ENCODE measurements at regions not wholly inside any gene's neighbourhood (a gene's known extent, or its start where the extent isn't known, plus 50 kb on each side); places are given as distances from the start of the nearest gene placed in this dataset.

DNA sequence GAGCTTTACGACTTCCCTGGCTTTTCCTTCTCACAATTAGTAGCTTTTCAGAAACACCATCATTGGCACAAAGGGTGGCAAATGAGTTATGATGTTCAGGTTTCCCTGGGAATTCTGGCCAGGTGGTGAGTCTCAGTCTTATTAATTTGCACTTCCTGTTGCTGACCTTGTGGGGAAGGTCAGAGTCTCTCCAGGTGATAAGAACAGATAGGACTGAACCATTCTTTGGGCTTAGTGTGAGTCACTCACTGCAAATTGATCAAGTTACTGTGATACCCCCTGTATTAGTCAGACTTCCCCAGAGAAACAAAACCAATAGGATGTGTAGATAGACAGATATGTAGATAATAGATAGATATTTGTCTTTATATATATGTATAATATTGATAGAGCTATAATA lies 53.8 kb upstream of the RANBP3L start:
- no peak for FAIRE-seq
- DNase-seq (ENCODE audit: extremely low spot score, insufficient read length, low read depth): no peak

DNA sequence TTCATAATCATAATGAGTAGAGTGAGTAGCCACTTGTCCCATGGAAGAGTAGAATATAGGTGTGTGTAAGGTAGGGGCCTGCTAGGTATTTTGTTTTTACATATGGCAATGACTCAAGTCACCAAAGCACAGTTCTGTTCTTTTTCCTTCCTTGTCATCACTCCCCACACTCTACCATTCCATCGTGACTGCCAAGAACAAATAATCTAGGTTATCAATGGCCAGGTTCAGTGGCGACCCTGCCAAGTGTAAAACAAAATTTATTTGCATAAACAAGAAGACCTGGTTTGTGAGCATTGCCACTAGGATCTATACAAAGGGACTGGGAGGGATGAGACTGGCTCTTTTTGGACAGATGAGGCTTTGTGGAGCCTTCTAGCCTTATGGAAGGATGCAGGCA lies 55.2 kb upstream of the RANBP3L start:
- no peak for FAIRE-seq
- DNase-seq (ENCODE audit: extremely low spot score, insufficient read length, low read depth): no peak

DNA sequence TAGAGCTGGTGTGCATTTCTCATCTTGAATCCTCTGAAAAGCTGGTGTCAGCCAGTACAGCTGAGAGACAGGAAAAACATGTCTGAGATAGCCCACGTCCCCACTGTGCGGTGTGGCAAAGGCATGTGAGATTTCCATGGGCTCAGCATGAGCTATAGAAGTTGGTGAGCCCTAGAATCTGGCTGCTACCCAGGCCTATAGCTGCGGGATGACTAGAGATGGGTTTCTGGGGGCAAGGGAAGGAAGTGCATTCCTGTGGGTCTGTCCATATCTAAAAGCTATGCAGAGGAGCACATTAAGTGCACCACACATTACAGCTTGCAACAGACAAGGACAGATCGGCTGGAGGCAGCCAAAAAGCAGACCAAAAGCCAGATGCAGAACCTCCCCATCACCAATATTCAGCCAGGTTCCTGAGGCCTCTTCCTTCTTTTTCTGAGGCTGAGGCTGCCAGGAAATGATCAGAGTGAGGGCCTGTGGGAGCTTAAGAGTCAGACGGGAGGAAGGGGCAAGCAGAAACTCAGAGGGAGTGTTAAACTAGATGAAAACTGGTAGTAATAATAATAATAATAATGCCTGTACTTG lies 55.8 kb upstream of the RANBP3L start:
- FAIRE-seq (no peak), DNase-seq (ENCODE audit: extremely low spot score, insufficient read length, low read depth) (no peak)

DNA sequence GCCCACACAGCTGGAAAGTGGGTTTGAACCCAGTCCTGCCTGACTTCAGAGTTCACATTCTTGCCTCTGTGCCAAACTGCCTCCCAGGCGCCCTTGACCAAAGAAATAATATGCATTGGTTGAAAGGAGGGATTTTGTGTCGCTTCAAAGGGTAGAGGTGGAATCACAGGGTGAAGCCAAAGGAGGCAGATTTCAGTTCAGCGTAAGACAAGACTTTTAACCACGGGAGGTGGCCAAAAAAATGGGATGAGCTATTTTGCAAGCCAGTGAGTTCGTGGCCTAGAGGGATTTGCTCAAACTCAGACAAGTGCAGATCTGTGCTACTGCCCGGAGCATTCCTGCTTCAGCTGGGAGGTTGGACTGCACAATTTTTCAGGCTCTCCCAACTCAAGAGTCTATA lies 57.6 kb upstream of the RANBP3L start:
- DNase-seq (ENCODE audit: extremely low spot score, insufficient read length, low read depth): no peak
- no peak for FAIRE-seq

DNA sequence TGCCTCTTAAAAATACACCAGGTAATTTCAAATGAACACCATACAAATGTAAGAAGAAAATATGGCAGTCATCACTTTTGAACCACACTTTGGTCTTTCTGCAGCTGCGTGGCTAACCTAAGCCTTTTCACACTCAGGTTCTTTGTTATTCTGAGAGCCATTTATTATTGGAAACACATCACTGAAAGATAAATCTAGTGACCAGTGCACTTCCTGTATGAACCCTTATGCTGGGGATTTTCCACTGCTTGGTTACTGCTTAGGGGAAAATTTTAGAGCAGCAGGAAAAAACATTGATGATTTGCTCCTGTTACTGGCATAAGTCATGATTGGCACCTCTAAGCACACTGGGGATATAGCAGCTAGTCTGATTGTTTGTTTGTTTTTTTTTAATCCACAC lies 58.6 kb upstream of the RANBP3L start:
- no peak for DNase-seq (ENCODE audit: extremely low spot score, insufficient read length, low read depth)

DNA sequence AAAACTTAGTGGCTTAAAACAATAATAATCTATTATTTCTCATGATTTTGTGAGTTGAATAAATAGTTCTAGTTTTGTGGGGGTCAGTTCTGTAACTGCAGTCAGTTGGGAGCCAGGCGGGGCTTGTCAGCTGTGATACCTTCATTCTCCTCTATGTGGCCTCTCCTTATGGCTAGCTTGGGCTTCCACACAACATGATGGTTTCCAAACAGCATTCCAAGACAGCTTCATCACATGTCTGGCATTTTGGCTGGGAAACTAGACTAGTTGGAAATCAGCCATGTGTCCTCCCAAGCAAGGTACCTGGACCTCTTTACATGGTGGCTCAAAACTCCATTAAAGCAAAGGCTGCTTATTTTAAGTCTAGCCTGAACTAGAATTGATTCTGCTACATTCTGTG lies 61.4 kb upstream of the RANBP3L start:
- no peak for FAIRE-seq
- DNase-seq (ENCODE audit: extremely low spot score, insufficient read length, low read depth): no peak

More for the DNA sequence above, 58.6 kb upstream of the RANBP3L start:
- no peak for FAIRE-seq

DNA sequence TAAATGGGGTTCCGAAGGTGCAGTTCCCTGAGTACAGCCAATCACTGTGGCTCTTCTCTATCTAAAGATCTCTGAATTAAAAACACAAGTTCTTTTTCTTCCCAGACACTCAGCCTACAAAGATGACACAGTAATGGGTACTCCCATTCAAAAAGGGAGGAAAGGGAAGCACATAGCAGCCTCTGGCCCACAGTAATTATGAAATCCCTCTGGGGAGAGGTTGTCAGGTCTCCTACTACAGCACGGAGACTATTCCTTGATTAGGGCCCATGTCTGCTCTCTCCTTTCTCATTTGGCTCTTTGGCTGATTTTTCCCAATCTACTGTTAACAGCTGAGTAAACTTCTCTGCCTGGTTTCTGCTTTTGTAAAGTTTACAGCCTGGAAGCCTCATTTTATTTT lies 62.0 kb upstream of the RANBP3L start:
- no peak for FAIRE-seq

DNA sequence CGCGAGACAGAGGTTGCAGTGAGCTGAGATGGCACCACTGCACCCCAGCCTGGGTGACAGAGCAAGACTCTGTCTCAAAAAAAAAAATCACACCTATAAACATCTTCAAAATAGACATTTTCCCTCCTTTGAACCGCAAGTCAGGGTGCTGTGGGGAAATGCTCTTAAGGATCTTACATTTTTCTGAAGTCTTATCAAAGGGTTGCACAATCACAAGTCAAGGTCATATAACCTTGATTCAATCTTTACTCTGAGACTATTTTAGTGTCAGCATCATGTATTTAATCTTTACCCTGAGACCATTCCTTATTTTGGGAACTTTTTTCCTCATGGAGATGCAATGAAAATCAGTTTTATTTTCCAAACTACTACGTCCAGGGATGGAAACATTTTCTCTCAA lies 62.8 kb upstream of the RANBP3L start:
- FAIRE-seq (no peak), DNase-seq (ENCODE audit: extremely low spot score, insufficient read length, low read depth) (no peak)

More for the DNA sequence above, 62.0 kb upstream of the RANBP3L start:
- no peak for DNase-seq (ENCODE audit: extremely low spot score, insufficient read length, low read depth)

DNA sequence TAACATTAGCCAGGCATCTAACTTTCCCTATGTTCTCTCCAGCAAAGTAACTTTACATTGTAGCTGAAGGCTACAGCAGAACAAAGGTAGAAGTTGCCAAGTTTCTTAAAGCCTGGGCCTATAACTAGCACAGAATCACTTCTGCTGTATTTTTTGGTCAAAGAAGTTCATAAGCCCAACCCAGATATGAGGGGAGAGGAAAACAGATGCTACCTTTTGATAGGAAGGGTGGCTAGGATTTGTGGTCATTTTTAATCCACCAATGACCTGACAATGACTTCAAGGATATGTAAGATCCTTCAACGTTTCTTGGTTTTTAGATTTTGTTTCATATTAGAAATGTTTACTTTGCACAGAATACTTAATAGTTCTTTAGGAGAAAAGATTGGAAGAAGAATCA lies 64.2 kb upstream of the RANBP3L start:
- FAIRE-seq (no peak), DNase-seq (ENCODE audit: extremely low spot score, insufficient read length, low read depth) (no peak)

DNA sequence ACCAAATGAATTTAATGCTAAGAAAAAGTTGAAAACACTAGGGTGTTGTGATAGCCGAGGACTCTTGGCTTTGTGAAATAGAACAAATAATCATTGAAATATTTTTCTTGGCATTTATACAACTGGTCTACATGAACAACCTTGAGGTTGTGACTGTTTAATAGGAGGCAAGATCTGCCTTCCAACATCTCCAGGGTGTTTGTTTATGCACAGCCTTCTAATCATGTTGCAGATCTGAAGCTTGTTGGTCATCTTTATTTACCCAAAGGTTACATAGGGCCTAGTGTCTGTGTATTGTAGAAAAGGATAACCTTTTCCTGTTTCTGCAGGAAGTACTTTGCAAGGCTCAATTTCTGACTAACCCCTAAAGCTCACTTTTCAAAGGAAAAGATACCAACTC lies 65.2 kb upstream of the RANBP3L start:
- DNase-seq (ENCODE audit: extremely low spot score, insufficient read length, low read depth): no peak

DNA sequence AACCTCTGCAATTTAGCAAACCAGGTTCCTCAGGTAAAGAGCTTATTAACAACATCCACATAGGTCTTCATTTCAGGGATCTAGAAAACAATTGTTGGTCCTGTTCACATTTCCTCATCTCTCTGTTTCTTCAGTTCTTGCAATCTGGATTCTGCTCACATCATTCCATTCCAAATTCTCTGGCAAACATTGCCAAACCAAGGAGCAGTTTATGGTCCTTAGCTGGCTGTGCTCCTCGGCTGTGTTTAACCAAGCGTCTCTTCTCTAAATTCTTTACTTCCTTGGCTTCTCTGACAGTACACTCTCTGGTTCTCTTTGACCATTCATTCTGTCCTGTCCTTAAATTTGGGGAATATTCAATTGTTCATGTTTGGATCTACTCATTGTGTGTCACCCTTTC lies 65.8 kb upstream of the RANBP3L start:
- no peak for FAIRE-seq
- DNase-seq (ENCODE audit: extremely low spot score, insufficient read length, low read depth): no peak

More for the DNA sequence above, 65.2 kb upstream of the RANBP3L start:
- no peak for FAIRE-seq

DNA sequence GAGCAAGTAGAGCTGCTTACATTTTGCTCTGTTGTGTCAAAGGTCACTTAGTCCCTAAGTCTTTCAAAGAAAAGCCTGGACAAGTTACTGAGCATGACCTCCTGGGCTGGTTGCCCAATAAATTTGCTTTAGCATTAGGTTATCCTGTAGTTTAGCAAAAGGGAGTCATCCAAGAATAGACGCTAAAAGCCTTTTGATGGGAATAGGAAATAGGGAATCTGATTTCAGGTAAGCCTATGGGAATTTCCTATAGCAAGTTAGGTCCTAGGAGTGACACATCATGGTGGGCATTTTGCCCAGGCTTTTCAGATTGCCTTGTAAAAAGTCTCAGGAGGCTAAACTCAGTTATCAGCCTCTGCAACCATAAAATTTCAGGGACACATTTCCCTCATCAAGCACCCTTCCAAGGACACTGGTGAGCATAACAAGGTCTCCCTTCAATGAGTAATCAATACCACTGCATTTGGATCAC lies 67.6 kb upstream of the RANBP3L start:
- FAIRE-seq: no peak
- DNase-seq (ENCODE audit: extremely low spot score, insufficient read length, low read depth): no peak

DNA sequence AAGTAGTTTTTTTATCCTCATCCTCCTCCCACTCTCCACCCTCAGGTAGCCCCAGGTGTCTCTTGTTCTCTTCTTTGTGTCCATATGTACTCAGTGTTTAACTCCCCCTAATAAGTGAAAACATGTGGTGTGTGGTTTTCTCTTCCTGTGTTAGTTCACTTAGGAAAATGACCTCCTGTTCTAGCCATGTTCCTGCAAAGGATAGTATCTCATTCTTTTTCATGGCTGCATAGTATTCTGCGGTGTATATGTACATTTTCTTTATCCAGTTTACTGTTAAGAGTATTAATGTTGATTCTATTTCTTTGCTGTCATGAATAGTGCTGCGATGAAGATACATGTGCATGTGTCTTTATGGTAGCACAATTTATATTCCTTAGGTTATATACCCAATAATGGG lies 68.4 kb upstream of the RANBP3L start:
- FAIRE-seq: no peak
- DNase-seq (ENCODE audit: extremely low spot score, insufficient read length, low read depth): no peak

DNA sequence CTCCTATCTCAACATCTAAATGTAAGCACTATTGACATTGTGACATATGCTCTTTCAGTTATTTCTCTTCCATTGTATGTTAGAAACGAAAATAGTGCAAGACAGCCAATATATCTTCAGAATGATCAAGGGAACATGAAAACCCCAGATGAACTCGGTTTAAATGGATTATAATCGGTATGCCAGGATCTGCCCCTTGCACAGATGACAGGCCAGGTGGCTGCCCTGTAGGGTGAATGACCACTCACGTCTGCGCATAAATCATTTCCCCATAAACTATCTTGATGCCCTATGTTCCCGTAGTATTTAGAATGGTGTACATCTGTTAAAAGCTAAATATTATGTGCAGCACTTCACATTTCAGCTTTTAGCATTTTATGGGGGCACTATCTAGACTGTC lies 69.7 kb upstream of the RANBP3L start:
- DNase-seq (ENCODE audit: extremely low spot score, insufficient read length, low read depth) (no peak), FAIRE-seq (no peak)

DNA sequence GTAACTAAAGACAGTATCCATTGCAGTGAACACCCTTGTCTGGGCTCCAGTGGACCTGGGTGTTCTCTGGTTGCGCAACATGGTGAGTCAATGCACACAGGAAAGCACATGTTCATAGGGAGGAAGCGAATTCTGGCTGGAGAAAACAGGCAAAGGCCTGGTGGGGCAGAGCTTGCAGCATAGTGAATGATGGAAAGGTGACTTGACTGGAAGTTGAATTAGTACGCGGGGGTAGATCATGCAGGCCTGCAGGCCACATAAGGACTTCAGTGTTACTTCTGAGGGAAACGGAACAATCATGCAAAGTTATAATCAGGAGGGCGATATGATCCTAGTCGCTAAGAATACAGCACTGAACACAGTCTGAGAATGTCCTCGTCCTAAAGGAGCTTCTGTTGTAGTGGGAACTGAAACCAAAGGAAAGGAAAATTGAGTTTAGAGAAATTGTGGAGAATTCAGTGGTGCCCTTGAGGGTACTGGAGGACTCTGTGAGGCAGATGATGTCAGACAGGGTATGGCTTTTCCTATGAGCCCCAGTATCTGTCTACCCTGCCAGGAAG lies 71.9 kb upstream of the RANBP3L start:
- DNase-seq (ENCODE audit: extremely low spot score, insufficient read length, low read depth) (no peak), FAIRE-seq (no peak)

DNA sequence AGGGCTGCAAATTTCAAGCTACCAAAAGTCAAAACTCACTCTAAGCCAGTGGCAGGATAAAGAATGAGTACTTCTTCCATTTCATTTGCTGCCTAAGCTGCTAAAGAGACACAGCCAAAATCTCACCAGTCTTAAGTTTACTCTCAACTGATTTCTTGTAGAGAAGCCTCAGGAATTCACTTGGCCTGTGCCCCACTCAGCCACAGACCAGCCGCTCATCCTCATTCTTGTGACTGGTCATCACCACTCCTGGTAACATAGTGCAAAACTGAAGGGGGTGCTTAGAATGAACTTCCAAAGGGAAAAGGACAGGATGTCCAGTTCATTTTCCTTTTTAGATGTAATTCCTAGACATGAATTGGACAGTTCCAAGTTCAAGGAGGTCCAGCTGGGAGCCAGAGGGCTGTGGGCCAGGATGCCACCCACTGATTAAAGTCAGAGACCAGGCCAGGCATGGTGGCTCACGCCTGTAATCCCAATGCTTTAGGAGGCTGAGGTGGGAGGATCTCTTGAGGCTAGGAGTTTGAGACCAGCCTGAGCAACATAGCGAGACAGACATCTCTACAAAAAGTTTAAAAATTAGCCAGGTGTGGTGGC lies 72.7 kb upstream of the RANBP3L start:
- FAIRE-seq: no peak
- no peak for DNase-seq (ENCODE audit: extremely low spot score, insufficient read length, low read depth)

DNA sequence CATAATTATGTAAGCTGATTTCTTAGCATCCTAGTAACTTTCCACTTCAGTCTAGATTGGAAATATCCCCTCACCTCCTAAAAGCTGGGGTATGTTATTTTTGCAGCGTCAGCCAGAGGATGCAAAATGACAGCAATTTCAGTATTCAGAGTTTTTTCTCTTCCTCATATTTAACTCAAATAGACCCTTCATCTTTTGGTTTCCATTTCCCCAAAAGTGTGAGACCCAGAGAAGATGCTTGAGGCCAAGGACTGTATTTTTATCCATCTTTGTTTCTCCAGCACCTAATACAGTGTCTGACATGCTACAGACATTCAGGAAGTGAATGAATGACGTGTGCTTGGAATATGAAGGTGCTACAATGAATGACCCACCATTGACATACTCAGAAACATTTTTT lies 75.5 kb upstream of the RANBP3L start:
- FAIRE-seq (no peak), DNase-seq (ENCODE audit: extremely low spot score, insufficient read length, low read depth) (no peak)

DNA sequence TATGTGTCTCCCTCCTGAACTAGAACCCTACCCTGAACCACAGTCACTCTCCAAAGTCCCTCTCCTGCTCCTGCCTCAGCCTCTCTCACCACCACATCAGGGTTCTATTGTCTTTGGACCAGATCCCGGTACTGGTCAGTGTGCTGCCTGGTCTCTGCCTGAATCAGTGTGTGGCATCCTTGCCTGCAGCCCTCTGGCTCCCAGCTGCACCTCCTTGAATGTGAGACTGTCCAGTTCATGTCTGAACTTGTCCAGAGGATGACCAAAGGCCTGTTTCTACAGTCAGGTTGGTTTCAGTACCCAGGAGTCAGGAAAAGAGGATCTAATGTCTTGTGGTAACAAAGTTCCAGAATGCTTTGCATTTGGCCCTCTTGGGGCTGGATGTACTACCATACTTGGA lies 76.8 kb upstream of the RANBP3L start:
- FAIRE-seq (no peak), DNase-seq (ENCODE audit: extremely low spot score, insufficient read length, low read depth) (no peak)

DNA sequence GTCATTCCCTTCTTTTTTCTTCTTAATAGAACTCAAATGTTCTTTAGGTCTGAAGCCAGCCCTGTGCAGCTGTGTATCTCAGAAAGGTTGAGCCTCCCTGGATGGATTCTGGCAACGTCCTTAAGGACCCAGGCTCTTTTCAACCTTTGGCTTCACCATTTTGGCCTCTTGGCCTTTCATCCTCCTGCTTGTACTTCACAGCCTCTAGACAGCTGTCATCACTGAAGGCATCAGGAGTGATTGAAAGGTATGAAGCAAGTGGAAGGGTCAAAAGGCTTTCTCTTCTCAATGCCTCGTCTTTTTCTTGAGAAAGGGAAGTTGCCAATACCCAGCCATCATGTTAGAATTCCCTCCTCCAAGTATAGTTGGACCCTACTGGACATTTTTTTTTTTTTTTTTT lies 81.2 kb upstream of the RANBP3L start:
- DNase-seq (ENCODE audit: extremely low spot score, insufficient read length, low read depth) (no peak), FAIRE-seq (no peak)

DNA sequence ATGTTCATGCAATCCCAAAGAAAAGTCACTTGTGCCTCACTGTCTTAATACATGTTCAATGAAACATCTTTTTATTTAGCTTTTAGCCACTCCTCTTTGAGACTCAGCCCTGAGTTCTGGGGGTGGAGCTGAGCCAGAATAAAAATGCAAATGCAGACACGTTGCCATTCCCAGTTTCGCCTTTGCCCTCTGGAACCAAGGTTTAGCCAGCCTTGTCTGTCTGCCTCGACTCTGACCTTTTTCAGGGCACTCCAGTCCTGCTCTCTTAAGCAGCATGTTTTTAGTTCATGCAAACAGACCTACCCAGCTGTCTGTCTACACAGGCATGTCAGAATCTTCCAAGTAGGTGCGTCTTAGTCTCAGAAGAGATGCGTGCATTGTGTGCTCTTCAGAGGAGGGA lies 82.2 kb upstream of the RANBP3L start:
- DNase-seq (ENCODE audit: extremely low spot score, insufficient read length, low read depth): no peak
- no peak for FAIRE-seq

DNA sequence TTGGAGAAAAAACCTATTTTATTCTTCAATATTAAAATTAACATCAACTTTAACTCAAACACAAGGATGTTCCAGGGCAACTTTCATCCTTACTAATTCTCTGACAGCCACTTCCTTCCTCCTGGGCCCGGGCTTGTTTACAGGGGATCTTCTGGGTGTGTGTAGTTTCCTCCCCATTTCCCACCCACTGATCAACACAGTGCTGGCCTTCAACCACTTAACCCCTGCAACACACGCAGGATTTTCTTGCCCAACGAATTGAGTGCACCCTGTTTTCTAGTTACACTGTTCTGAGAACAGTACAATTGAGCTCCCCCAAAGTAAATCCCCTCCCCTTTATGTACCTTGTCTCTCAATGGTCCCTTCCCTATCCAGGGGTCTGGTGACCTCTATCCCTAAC lies 83.1 kb upstream of the RANBP3L start:
- DNase-seq (ENCODE audit: extremely low spot score, insufficient read length, low read depth) (no peak), FAIRE-seq (no peak)

DNA sequence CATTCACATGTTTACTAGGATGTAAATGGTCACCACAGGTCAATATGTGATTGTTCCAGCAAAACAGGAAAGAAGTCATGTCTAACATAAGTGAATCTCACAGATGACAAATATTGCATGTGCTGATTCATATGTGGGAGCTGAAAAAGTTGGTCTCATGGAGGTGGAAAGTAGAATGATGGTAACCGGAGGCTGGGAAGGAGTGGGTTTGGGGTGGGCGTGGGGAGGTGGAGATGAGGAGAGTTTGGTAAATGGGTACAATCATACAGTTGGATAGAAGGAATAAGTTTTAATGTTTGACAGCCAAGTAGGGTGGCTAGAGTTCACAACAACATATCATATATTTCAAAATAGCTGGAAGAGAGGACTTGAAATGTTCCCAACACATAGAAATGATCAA lies 83.8 kb upstream of the RANBP3L start:
- FAIRE-seq: no peak
- no peak for DNase-seq (ENCODE audit: extremely low spot score, insufficient read length, low read depth)
